ENCODE measurements at regions not wholly inside any gene's neighbourhood (a gene's known extent, or its start where the extent isn't known, plus 50 kb on each side); places are given as distances from the start of the nearest gene placed in this dataset.

GRCh38 chr11:45347348-45348082 is 61.4 kb upstream of the SYT13 start:
- no peak for DNase-seq (ENCODE audit: low read depth)

DNA sequence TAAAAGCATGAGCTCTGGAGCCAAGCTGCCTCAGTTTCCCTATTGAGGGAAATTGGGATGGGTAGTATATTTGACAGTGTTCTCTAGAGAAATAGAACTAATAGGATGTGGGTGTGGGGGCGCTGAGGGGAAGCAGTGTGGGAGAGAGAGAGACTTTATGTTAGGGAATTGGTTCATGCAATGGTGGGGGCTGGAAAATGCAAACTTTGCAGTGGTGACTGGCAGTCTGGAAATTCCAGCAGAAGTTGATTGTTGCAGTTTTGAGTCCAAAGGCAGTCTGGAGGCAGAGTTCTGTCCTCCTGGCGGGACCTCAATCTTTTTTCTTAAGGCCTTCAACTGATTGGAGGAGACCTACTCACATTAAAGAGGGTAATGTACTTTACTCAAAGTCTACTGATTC is 59.4 kb upstream of the SYT13 start:
- DNase-seq (ENCODE audit: low read depth), result no peak

GRCh38 chr11:45344028-45344427 is 57.9 kb upstream of the SYT13 start:
- no peak for DNase-seq (ENCODE audit: low read depth)

GRCh38 chr11:45343444-45343843 is 57.3 kb upstream of the SYT13 start:
- DNase-seq (ENCODE audit: low read depth), result no peak

DNA sequence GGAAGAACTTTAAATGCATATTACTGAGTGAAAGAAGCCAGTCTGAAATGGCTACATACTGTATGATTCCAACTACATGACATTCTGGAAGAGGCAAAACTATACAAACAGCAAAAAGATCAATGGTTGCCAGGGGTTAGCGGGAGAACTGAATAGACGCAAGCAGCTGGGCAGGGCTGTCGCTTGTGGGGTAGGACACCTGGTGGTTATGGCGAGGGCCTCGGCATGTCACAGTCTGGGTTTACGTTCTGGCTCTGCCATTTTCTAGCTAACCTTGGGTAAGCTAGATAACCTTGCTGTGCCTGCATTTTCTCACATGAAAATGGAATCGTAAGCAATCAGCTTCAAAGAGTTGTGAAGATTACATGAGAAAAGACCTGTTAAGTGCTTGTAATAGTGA is 55.2 kb upstream of the SYT13 start:
- no peak for DNase-seq (ENCODE audit: low read depth)

GRCh38 chr11:45339729-45340519 is 53.8 kb upstream of the SYT13 start:
- DNase-seq (ENCODE audit: low read depth), result peak; percentile 86

DNA sequence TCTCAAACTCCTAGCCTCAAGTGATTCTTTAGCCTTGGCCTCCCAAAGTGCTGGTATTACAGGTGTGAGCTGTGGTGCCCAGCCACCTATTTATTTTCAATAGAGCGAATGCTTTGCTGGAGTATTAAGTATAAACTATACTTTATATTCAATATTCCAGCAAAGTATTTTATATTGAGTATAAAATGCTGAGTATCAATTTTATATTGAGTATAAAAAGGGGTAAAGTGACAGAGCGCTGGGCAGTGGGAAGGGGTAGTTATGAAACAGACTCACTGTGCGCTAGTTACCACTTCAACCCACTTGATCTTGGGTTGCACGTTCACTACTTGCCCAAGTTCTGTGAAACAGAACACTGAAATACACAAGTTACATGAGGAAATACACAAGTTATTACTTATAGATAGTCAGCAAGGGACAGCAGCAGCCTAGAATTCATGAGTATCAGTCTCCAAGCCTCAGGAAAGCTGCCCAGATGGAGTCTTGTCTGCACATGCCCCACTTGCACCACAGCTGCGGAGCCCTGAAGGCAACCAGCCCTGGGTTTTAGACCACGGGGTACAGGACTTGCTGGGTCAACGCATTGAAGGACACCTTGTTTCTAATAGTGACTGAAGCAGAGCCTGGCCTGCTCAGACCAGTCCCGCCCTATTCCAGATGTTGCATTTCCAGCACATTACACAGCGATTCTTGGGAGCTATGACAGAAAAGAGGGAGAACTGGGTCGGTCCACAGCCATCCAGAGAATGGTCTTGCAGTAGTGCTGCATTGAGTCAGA is 51.6 kb upstream of the SYT13 start:
- no peak for DNase-seq (ENCODE audit: low read depth)

DNA sequence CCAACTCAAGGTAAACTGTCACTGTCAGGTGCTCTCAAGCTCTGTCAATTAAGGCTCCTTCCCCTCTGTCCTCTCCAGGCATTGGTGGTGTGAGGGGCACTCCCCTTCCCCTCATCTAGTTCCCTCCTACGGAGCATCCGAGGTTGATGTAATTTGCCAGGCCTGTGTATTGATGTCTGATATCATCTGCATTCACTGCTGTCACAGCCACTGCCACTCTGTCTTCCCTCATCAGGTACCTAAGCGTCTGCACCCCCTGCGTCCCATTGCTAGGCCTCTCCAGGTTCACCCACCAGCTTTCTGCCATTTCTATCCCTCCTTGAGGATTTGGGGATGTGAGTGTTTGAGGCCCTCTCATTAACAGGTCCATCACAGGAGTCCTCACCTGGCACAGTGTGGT is 50.0 kb upstream of the SYT13 start:
- DNase-seq (ENCODE audit: low read depth), result no peak
